ENCODE measurements at regions not wholly inside any gene's neighbourhood (a gene's known extent, or its start where the extent isn't known, plus 50 kb on each side); places are given as distances from the start of the nearest gene placed in this dataset.

DNA sequence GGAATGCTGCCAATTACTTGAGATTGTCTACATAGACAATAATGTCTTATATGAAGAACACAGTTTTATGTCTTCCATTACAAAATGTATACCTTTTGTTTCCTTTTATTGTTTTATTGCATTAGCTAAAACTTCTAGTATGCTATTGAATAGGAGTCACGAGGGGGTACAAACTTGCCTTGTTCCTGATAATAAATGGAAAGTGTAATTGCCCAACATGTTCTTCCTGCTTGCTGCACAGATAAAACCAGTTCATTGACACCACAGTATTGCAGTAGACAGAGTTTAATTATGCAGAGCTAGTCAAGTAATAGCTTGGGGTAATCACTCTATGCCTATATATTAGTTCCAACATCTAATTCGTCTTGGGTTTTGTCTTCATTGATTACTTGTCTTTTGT lies 1276.2 kb upstream of the NRXN1 start:
- Histone ChIP-seq H4K20me1 (ENCODE audit: insufficient read depth, low read depth, low read length) (no peaks in the 10 kb centered on the region), H3K4me1 (ENCODE audit: low read length) (no peaks in the 10 kb centered on the region), H3K4me3 (ENCODE audit: low read length) (no peak overlapping the region), H3K79me2 (ENCODE audit: low read length) (no peaks in the 10 kb centered on the region), H3K27me3 (ENCODE audit: low read length) (no peaks in the 10 kb centered on the region), H3K9ac (ENCODE audit: low read length) (no peak overlapping the region), H3K27ac (ENCODE audit: low read length) (no peak overlapping the region), H3K4me2 (ENCODE audit: low read depth, low read length, poor library complexity, severe bottlenecking) (no peak overlapping the region), H3K9me2 (replicated peaks; ENCODE audit: insufficient read depth, low read length) (no peaks in the 10 kb centered on the region), H2AFZ (ENCODE audit: low read length) (no peak overlapping the region), H3K9me3 (ENCODE audit: low read length) (peaks cover 15% of the 10 kb centered on the region), H3K36me3 (ENCODE audit: insufficient read depth, low read length) (no peaks in the 10 kb centered on the region)
- DNase-seq: no peak

DNA sequence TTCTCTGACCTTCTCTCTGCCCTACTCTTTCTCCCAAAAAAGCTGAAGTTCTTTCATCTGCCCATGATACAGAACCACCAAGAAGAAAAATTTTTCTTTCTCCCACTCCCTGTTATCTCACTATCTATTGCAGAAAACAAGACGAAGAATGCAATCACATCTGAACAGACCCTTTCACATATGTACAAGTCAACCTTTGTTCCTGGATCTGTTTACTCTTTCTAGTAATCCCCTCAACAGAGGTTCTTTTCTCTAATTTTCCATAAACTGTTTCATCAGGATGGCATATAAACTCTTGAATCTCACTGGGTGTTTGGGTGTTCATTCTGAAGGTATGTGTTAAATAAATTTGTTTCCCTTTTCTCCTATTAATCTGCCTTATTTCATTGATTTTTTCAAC lies 1262.7 kb upstream of the NRXN1 start:
- no peaks in the 10 kb centered on the region for H3K27me3 ChIP-seq (ENCODE audit: low read length)
- H2AFZ ChIP-seq (ENCODE audit: low read length): no peak overlapping the region
- no peaks in the 10 kb centered on the region for H4K20me1 ChIP-seq (ENCODE audit: insufficient read depth, low read depth, low read length)
- 0 out of 2 replicates have a peak, but pooled peaks cover 4% of the 10 kb centered on the region for H3K9me3 ChIP-seq (ENCODE audit: low read length)
- no peak overlapping the region for H3K4me3 ChIP-seq (ENCODE audit: low read length)
- no peak overlapping the region for H3K4me2 ChIP-seq (ENCODE audit: low read depth, low read length, poor library complexity, severe bottlenecking)
- H3K9me2 ChIP-seq (replicated peaks; ENCODE audit: insufficient read depth, low read length): no peaks in the 10 kb centered on the region
- H3K4me1 ChIP-seq (ENCODE audit: low read length): no peaks in the 10 kb centered on the region
- no peak overlapping the region for H3K27ac ChIP-seq (ENCODE audit: low read length)
- H3K36me3 ChIP-seq (ENCODE audit: insufficient read depth, low read length): no peaks in the 10 kb centered on the region
- no peaks in the 10 kb centered on the region for H3K79me2 ChIP-seq (ENCODE audit: low read length)
- DNase-seq: no peak
- no peak overlapping the region for H3K9ac ChIP-seq (ENCODE audit: low read length)

DNA sequence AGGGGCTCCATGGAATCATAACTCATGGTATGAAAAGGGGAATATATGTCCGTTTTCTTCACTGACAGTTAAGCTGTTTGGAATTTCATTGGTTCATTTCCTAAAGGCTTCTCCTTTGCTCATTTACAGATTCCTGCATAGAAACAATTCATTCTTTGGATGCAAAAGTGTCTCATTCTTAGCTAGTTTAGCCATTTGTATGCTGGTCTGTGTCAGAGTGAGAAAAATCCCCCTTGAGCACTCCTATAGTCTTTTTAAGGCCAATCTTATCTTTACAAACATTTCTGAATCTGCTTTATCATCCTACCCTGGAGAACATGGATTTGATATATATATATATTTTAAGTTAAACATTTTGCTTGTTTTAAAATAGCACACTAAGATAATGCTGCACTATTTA lies 1260.9 kb upstream of the NRXN1 start:
- Histone ChIP-seq H3K27ac (ENCODE audit: low read length) (no peak overlapping the region), H3K9ac (ENCODE audit: low read length) (no peak overlapping the region), H3K4me2 (ENCODE audit: low read depth, low read length, poor library complexity, severe bottlenecking) (no peak overlapping the region), H3K36me3 (ENCODE audit: insufficient read depth, low read length) (no peaks in the 10 kb centered on the region), H2AFZ (ENCODE audit: low read length) (no peak overlapping the region), H3K4me1 (ENCODE audit: low read length) (no peaks in the 10 kb centered on the region), H3K9me3 (ENCODE audit: low read length) (no peaks in the 10 kb centered on the region), H4K20me1 (ENCODE audit: insufficient read depth, low read depth, low read length) (no peaks in the 10 kb centered on the region), H3K9me2 (replicated peaks; ENCODE audit: insufficient read depth, low read length) (no peaks in the 10 kb centered on the region), H3K79me2 (ENCODE audit: low read length) (no peaks in the 10 kb centered on the region), H3K4me3 (ENCODE audit: low read length) (no peak overlapping the region), H3K27me3 (ENCODE audit: low read length) (no peaks in the 10 kb centered on the region)
- DNase-seq: no peak

DNA sequence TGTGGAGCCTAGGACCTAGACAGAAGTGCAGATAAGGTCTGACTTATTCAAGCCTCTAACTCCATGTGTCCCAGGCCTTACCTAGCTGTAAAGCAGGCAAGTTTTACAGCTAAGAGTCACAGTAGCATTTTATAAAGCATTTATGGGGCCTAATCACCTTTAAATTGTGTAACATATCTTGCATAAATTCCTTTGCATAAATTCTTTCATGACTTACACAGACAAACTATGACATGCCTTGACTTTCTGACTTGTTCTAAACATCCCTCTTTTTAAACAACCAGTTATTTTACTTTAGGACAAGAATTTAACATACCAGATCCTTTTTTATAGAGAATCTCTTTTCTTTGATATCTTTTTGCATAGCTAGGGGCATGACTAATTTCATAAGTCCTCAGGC lies 1257.8 kb upstream of the NRXN1 start:
- Histone ChIP-seq H2AFZ (ENCODE audit: low read length) (no peak overlapping the region), H3K27me3 (ENCODE audit: low read length) (no peaks in the 10 kb centered on the region), H3K9ac (ENCODE audit: low read length) (no peak overlapping the region)

DNA sequence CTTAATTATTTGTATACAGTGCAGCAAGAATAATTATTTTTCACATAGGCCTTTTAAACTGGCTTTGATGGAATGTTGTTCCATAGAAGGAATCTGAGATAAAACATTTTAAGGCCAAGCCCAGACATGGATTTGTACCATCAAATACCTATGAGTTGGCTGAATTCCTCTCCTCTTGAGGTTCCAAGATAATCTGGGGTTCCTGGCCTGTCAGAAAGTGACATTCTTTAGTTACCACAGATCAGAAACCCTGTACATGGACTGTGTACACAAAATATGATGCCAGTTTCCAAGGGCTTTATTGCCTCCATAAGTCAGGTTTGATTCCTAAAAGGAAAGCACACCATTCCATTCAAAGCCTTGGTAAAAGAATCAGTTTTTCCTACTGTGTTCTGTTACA lies 1256.7 kb upstream of the NRXN1 start:
- Histone ChIP-seq H3K4me1 (ENCODE audit: low read length) (no peaks in the 10 kb centered on the region), H3K36me3 (ENCODE audit: insufficient read depth, low read length) (no peaks in the 10 kb centered on the region), H2AFZ (ENCODE audit: low read length) (no peak overlapping the region), H3K4me2 (ENCODE audit: low read depth, low read length, poor library complexity, severe bottlenecking) (no peak overlapping the region), H3K4me3 (ENCODE audit: low read length) (no peak overlapping the region), H3K27ac (ENCODE audit: low read length) (no peak overlapping the region), H3K27me3 (ENCODE audit: low read length) (no peaks in the 10 kb centered on the region), H3K9me3 (ENCODE audit: low read length) (peaks cover 7% of the 10 kb centered on the region), H3K9ac (ENCODE audit: low read length) (no peak overlapping the region), H4K20me1 (ENCODE audit: insufficient read depth, low read depth, low read length) (no peaks in the 10 kb centered on the region), H3K9me2 (replicated peaks; ENCODE audit: insufficient read depth, low read length) (no peaks in the 10 kb centered on the region), H3K79me2 (ENCODE audit: low read length) (no peaks in the 10 kb centered on the region)
- DNase-seq: no peak

More for the DNA sequence above, 1257.8 kb upstream of the NRXN1 start:
- no peaks in the 10 kb centered on the region for H3K79me2 ChIP-seq (ENCODE audit: low read length)
- H3K4me1 ChIP-seq (ENCODE audit: low read length): no peaks in the 10 kb centered on the region
- H3K4me3 ChIP-seq (ENCODE audit: low read length): no peak overlapping the region
- H3K27ac ChIP-seq (ENCODE audit: low read length): no peak overlapping the region
- H4K20me1 ChIP-seq (ENCODE audit: insufficient read depth, low read depth, low read length): no peaks in the 10 kb centered on the region
- H3K36me3 ChIP-seq (ENCODE audit: insufficient read depth, low read length): no peaks in the 10 kb centered on the region
- H3K9me2 ChIP-seq (replicated peaks; ENCODE audit: insufficient read depth, low read length): no peaks in the 10 kb centered on the region
- DNase-seq: no peak
- no peak overlapping the region for H3K4me2 ChIP-seq (ENCODE audit: low read depth, low read length, poor library complexity, severe bottlenecking)
- no peaks in the 10 kb centered on the region for H3K9me3 ChIP-seq (ENCODE audit: low read length)

DNA sequence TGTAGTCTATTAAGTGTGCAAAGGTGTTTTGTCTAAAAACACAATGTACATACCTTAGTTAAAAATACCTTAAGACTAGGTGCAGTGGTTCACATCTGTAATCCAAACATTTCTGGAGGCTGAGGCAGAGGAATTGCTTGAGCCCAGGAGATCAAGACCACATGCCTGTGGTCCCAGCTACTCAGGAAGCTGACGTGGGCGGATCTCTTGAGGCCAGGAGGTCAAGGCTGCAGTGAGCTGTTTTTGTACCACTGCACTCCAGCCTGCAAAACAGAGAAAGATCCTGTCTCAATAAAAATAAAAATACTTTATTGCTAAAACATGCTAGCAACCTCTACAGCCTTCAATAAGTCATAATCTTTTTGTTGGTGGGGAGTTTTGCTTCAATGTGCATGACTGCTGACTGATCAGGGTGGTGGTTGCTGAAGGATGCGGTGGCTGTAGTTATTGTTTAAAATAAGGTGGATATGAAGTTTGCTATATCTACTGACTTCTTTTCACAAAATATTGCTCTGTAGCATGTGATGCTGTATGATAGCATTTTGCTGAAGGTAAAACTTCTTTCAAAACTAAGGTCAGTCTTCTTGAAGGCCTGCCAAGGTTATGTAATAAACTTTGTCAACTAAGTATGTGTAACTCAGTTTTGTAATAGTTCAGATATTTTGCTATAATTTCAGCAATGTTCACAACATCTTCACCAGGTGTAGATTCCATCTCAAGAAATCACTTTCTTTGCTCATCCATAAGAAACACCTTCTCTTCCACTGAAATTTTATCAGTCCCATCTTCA lies 1238.0 kb upstream of the NRXN1 start:
- Histone ChIP-seq H3K27ac (ENCODE audit: low read length) (no peak overlapping the region), H3K27me3 (ENCODE audit: low read length) (no peaks in the 10 kb centered on the region), H3K9me3 (ENCODE audit: low read length) (peaks cover 12% of the 10 kb centered on the region), H3K4me2 (ENCODE audit: low read depth, low read length, poor library complexity, severe bottlenecking) (no peak overlapping the region), H3K4me3 (ENCODE audit: low read length) (no peak overlapping the region), H4K20me1 (ENCODE audit: insufficient read depth, low read depth, low read length) (no peaks in the 10 kb centered on the region), H3K4me1 (ENCODE audit: low read length) (no peaks in the 10 kb centered on the region), H2AFZ (ENCODE audit: low read length) (no peak overlapping the region), H3K9me2 (replicated peaks; ENCODE audit: insufficient read depth, low read length) (no peaks in the 10 kb centered on the region), H3K9ac (ENCODE audit: low read length) (no peak overlapping the region), H3K79me2 (ENCODE audit: low read length) (no peaks in the 10 kb centered on the region), H3K36me3 (ENCODE audit: insufficient read depth, low read length) (no peaks in the 10 kb centered on the region; the same call in 1 of the 2 replicates)
- no peak for DNase-seq

DNA sequence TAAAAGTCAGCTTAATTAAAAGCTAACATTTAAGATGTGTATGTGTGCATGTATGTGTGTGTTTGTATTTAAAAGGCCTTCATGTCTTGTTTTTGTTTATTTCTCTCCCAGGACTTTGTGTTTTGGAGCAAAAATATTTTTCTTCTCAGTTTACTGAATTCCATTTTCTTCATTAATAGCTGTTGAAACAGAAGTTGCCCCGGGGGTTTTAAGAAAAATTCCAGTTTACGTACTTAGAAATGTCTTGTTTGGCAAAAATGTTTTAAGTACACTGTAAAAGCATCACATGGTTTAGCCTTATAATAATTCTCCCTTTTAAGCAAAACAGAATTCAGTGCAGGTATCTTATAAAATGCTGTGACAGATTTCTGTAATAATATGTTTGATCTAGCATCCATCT lies 1233.0 kb upstream of the NRXN1 start:
- no peaks in the 10 kb centered on the region for H3K79me2 ChIP-seq (ENCODE audit: low read length)
- no peaks in the 10 kb centered on the region; the same call in 1 of the 2 replicates for H3K36me3 ChIP-seq (ENCODE audit: insufficient read depth, low read length)
- no peaks in the 10 kb centered on the region for H3K9me2 ChIP-seq (replicated peaks; ENCODE audit: insufficient read depth, low read length)
- no peak overlapping the region for H3K27ac ChIP-seq (ENCODE audit: low read length)
- no peak overlapping the region for H3K9ac ChIP-seq (ENCODE audit: low read length)
- no peaks in the 10 kb centered on the region for H3K27me3 ChIP-seq (ENCODE audit: low read length)
- no peak overlapping the region for H3K4me2 ChIP-seq (ENCODE audit: low read depth, low read length, poor library complexity, severe bottlenecking)
- H3K4me1 ChIP-seq (ENCODE audit: low read length): no peaks in the 10 kb centered on the region
- no peaks in the 10 kb centered on the region for H4K20me1 ChIP-seq (ENCODE audit: insufficient read depth, low read depth, low read length)
- H2AFZ ChIP-seq (ENCODE audit: low read length): no peak overlapping the region
- DNase-seq: no peak
- peaks cover 4% of the 10 kb centered on the region for H3K9me3 ChIP-seq (ENCODE audit: low read length)
- no peak overlapping the region for H3K4me3 ChIP-seq (ENCODE audit: low read length)

DNA sequence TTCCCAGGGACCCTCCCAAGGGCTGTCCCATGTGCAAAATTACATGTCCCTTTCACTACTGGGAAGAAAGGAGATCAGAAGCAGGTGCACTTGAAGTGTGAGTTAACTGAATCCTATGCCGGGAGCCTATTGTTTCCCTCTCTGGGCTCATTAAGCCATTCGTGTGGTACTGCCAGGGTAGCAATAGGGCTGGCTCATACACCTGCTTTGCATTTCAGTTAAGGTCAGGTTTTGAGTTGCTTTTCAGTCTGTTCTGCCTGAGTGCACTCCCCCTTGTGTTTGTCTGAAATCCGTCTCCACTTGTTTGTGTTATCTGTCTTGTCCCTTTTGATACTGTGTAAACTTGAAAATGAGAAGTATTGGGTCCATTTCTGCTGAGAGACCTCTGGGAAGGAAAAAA lies 1232.6 kb upstream of the NRXN1 start:
- no peak for DNase-seq
- H3K4me2 ChIP-seq (ENCODE audit: low read depth, low read length, poor library complexity, severe bottlenecking): no peak overlapping the region
- no peaks in the 10 kb centered on the region for H3K9me2 ChIP-seq (replicated peaks; ENCODE audit: insufficient read depth, low read length)
- H3K4me1 ChIP-seq (ENCODE audit: low read length): no peaks in the 10 kb centered on the region
- H2AFZ ChIP-seq (ENCODE audit: low read length): no peak overlapping the region
- H3K27me3 ChIP-seq (ENCODE audit: low read length): no peaks in the 10 kb centered on the region
- no peaks in the 10 kb centered on the region; the same call in 1 of the 2 replicates for H3K36me3 ChIP-seq (ENCODE audit: insufficient read depth, low read length)
- H3K9me3 ChIP-seq (ENCODE audit: low read length): peaks cover 4% of the 10 kb centered on the region
- no peak overlapping the region for H3K4me3 ChIP-seq (ENCODE audit: low read length)
- no peaks in the 10 kb centered on the region for H4K20me1 ChIP-seq (ENCODE audit: insufficient read depth, low read depth, low read length)
- no peak overlapping the region for H3K9ac ChIP-seq (ENCODE audit: low read length)
- H3K27ac ChIP-seq (ENCODE audit: low read length): no peak overlapping the region
- H3K79me2 ChIP-seq (ENCODE audit: low read length): no peaks in the 10 kb centered on the region

All from Karpas-422 (cell line).